ENCODE measurements at regions not wholly inside any gene's neighbourhood (a gene's known extent, or its start where the extent isn't known, plus 50 kb on each side); places are given as distances from the start of the nearest gene placed in this dataset.

GRCh38 chr11:131005829-131006228 lies 89.5 kb upstream of the SNX19 start:
- H3K27ac ChIP-seq (ENCODE audit: low read depth, low read length) = no peak overlapping the region
- H3K9me3 ChIP-seq (ENCODE audit: control insufficient read depth in 5 of 5, low read length in 5 of 5) = peaks cover 0 to 4% (median 0%) of the 10 kb centered on the region in 5 donors
- no peak overlapping the region for H3K4me3 ChIP-seq (ENCODE audit: low read depth in 1 of 5, low read length in 5 of 5)
- no peaks in the 10 kb centered on the region for H3K27me3 ChIP-seq (ENCODE audit: control insufficient read depth in 5 of 5, insufficient read depth in 4 of 5, low read length in 5 of 5)
- no peaks in the 10 kb centered on the region for H3K4me1 ChIP-seq (ENCODE audit: control insufficient read depth in 5 of 5, insufficient read depth in 5 of 5, low read length in 5 of 5)
- H3K36me3 ChIP-seq (ENCODE audit: control insufficient read depth in 5 of 5, insufficient read depth in 5 of 5, low read length in 5 of 5) = no peaks in the 10 kb centered on the region
- H3K9ac ChIP-seq (ENCODE audit: low read length in 5 of 5) = no peak overlapping the region

GRCh38 chr11:131025020-131025419 lies 108.7 kb upstream of the SNX19 start:
- Histone ChIP-seq H3K27ac (ENCODE audit: low read depth, low read length) (no peak overlapping the region), H3K4me3 (ENCODE audit: low read depth in 1 of 5, low read length in 5 of 5) (no peak overlapping the region), H3K36me3 (ENCODE audit: control insufficient read depth in 5 of 5, insufficient read depth in 5 of 5, low read length in 5 of 5) (no peaks in the 10 kb centered on the region), H3K27me3 (ENCODE audit: control insufficient read depth in 5 of 5, insufficient read depth in 4 of 5, low read length in 5 of 5) (no peaks in the 10 kb centered on the region), H3K9ac (ENCODE audit: low read length in 5 of 5) (no peak overlapping the region), H3K9me3 (ENCODE audit: control insufficient read depth in 5 of 5, low read length in 5 of 5) (peaks cover 0 to 2% (median 0%) of the 10 kb centered on the region in 5 donors), H3K4me1 (ENCODE audit: control insufficient read depth in 5 of 5, insufficient read depth in 5 of 5, low read length in 5 of 5) (no peaks in the 10 kb centered on the region)

- no peaks in the 10 kb centered on the region for H3K27me3 ChIP-seq (ENCODE audit: control insufficient read depth in 5 of 5, insufficient read depth in 4 of 5, low read length in 5 of 5)
These were observed 109.3 kb upstream of the SNX19 start for GRCh38 chr11:131025421-131026125.

GRCh38 chr11:131027491-131027890 lies 111.2 kb upstream of the SNX19 start:
- Histone ChIP-seq H3K4me3 (ENCODE audit: low read depth in 1 of 5, low read length in 5 of 5) (no peak overlapping the region), H3K27ac (ENCODE audit: low read depth, low read length) (no peak overlapping the region), H3K27me3 (ENCODE audit: control insufficient read depth in 5 of 5, insufficient read depth in 4 of 5, low read length in 5 of 5) (no peaks in the 10 kb centered on the region), H3K4me1 (ENCODE audit: control insufficient read depth in 5 of 5, insufficient read depth in 5 of 5, low read length in 5 of 5) (no peaks in the 10 kb centered on the region), H3K9ac (ENCODE audit: low read length in 5 of 5) (no peak overlapping the region), H3K36me3 (ENCODE audit: control insufficient read depth in 5 of 5, insufficient read depth in 5 of 5, low read length in 5 of 5) (no peaks in the 10 kb centered on the region), H3K9me3 (ENCODE audit: control insufficient read depth in 5 of 5, low read length in 5 of 5) (no peaks in the 10 kb centered on the region)

More at GRCh38 chr11:131025421-131026125, 109.3 kb upstream of the SNX19 start:
- Histone ChIP-seq H3K9me3 (ENCODE audit: control insufficient read depth in 5 of 5, low read length in 5 of 5) (peaks cover 0 to 2% (median 0%) of the 10 kb centered on the region in 5 donors), H3K4me1 (ENCODE audit: control insufficient read depth in 5 of 5, insufficient read depth in 5 of 5, low read length in 5 of 5) (no peaks in the 10 kb centered on the region), H3K4me3 (ENCODE audit: low read depth in 1 of 5, low read length in 5 of 5) (no peak overlapping the region), H3K36me3 (ENCODE audit: control insufficient read depth in 5 of 5, insufficient read depth in 5 of 5, low read length in 5 of 5) (no peaks in the 10 kb centered on the region), H3K27ac (ENCODE audit: low read depth, low read length) (no peak overlapping the region), H3K9ac (ENCODE audit: low read length in 5 of 5) (no peak overlapping the region)

GRCh38 chr11:131033151-131033651 lies 116.9 kb upstream of the SNX19 start:
- Histone ChIP-seq H3K27me3 (ENCODE audit: control insufficient read depth in 5 of 5, insufficient read depth in 4 of 5, low read length in 5 of 5) (peaks cover 0 to 3% (median 0%) of the 10 kb centered on the region in 5 donors), H3K36me3 (ENCODE audit: control insufficient read depth in 5 of 5, insufficient read depth in 5 of 5, low read length in 5 of 5) (no peaks in the 10 kb centered on the region), H3K4me3 (ENCODE audit: low read depth in 1 of 5, low read length in 5 of 5) (no peak overlapping the region), H3K4me1 (ENCODE audit: control insufficient read depth in 5 of 5, insufficient read depth in 5 of 5, low read length in 5 of 5) (no peaks in the 10 kb centered on the region), H3K9me3 (ENCODE audit: control insufficient read depth in 5 of 5, low read length in 5 of 5) (no peaks in the 10 kb centered on the region), H3K9ac (ENCODE audit: low read length in 5 of 5) (no peak overlapping the region), H3K27ac (ENCODE audit: low read depth, low read length) (no peak overlapping the region)

GRCh38 chr11:131036514-131036913 lies 120.2 kb upstream of the SNX19 start:
- no peak overlapping the region for H3K27ac ChIP-seq (ENCODE audit: low read depth, low read length)
- no peaks in the 10 kb centered on the region for H3K36me3 ChIP-seq (ENCODE audit: control insufficient read depth in 5 of 5, insufficient read depth in 5 of 5, low read length in 5 of 5)
- H3K4me3 ChIP-seq (ENCODE audit: low read depth in 1 of 5, low read length in 5 of 5) = no peak overlapping the region
- no peaks in the 10 kb centered on the region for H3K9me3 ChIP-seq (ENCODE audit: control insufficient read depth in 5 of 5, low read length in 5 of 5)
- peaks cover 0 to 3% (median 0%) of the 10 kb centered on the region in 5 donors for H3K27me3 ChIP-seq (ENCODE audit: control insufficient read depth in 5 of 5, insufficient read depth in 4 of 5, low read length in 5 of 5)
- no peaks in the 10 kb centered on the region for H3K4me1 ChIP-seq (ENCODE audit: control insufficient read depth in 5 of 5, insufficient read depth in 5 of 5, low read length in 5 of 5)
- no peak overlapping the region for H3K9ac ChIP-seq (ENCODE audit: low read length in 5 of 5)

- no peak overlapping the region for H3K27ac ChIP-seq (ENCODE audit: low read depth, low read length)
- no peak overlapping the region for H3K9ac ChIP-seq (ENCODE audit: low read length in 5 of 5)
- no peaks in the 10 kb centered on the region for H3K4me1 ChIP-seq (ENCODE audit: control insufficient read depth in 5 of 5, insufficient read depth in 5 of 5, low read length in 5 of 5)
- peaks cover 0 to 3% (median 0%) of the 10 kb centered on the region in 5 donors for H3K27me3 ChIP-seq (ENCODE audit: control insufficient read depth in 5 of 5, insufficient read depth in 4 of 5, low read length in 5 of 5)
- no peaks in the 10 kb centered on the region for H3K36me3 ChIP-seq (ENCODE audit: control insufficient read depth in 5 of 5, insufficient read depth in 5 of 5, low read length in 5 of 5)
- H3K9me3 ChIP-seq (ENCODE audit: control insufficient read depth in 5 of 5, low read length in 5 of 5) = no peaks in the 10 kb centered on the region
- no peak overlapping the region for H3K4me3 ChIP-seq (ENCODE audit: low read depth in 1 of 5, low read length in 5 of 5)
These were observed 121.6 kb upstream of the SNX19 start for GRCh38 chr11:131037873-131038272.

DNA sequence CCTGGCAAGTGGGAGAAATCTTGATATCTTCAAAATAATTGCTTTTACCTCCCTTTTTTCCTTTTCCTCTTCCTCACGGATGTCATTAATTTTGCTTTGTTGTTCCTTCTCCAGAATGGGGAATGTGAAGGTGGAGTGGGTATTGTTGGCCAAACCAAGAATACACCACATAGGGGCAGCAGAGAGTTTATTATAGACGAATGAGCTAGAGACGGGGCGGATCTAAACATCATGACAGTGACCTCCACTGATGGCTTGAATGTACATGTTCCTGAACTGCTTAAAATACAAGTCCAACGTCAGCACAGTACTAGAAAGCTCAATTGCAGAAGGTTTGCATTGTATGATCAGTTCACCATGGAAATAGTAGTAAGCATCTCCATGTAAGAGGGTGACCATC lies 122.3 kb upstream of the SNX19 start:
- Histone ChIP-seq H3K4me3 (ENCODE audit: low read depth in 1 of 5, low read length in 5 of 5) (no peak overlapping the region), H3K27me3 (ENCODE audit: control insufficient read depth in 5 of 5, insufficient read depth in 4 of 5, low read length in 5 of 5) (peaks cover 0 to 3% (median 0%) of the 10 kb centered on the region in 5 donors), H3K27ac (ENCODE audit: low read depth, low read length) (no peak overlapping the region), H3K4me1 (ENCODE audit: control insufficient read depth in 5 of 5, insufficient read depth in 5 of 5, low read length in 5 of 5) (no peaks in the 10 kb centered on the region), H3K9ac (ENCODE audit: low read length in 5 of 5) (no peak overlapping the region), H3K36me3 (ENCODE audit: control insufficient read depth in 5 of 5, insufficient read depth in 5 of 5, low read length in 5 of 5) (no peaks in the 10 kb centered on the region), H3K9me3 (ENCODE audit: control insufficient read depth in 5 of 5, low read length in 5 of 5) (no peaks in the 10 kb centered on the region)

DNA sequence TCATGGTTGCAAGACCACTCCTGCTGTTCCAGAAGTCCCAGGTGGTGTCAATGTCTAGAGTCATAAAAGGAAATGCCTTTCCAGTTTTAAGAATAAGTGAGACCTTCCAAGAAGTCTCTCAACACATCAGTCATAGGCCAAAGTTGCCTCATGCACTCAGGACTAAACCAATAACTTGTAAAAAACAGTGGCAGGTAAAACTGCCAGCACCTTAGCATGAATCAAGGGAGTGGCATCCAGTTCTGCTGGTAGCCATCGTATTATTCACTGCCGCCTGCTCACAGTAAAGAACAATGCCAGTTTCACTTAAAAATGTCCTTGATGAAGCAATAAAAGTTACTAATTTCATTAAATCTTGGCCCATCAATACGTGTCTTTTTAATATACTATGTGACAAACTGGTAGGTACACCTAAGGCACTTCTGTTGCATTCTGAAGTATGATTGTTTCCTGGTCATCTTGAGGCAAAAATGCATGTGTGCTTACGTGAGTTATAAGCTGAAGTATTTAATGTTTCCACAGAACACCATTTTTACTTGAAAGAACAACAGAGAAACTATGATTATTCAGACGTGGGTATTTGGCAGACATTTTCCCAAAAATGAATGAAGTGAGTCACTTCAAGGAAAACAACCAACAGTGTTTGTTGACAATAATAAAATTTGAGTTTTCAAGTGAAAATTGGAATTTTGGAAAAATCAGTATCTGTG lies 125.2 kb upstream of the SNX19 start:
- H3K4me1 ChIP-seq (ENCODE audit: control insufficient read depth in 5 of 5, insufficient read depth in 5 of 5, low read length in 5 of 5) = no peaks in the 10 kb centered on the region
- H3K27ac ChIP-seq (ENCODE audit: low read depth, low read length) = no peak overlapping the region
- H3K4me3 ChIP-seq (ENCODE audit: low read depth in 1 of 5, low read length in 5 of 5) = no peak overlapping the region
- H3K36me3 ChIP-seq (ENCODE audit: control insufficient read depth in 5 of 5, insufficient read depth in 5 of 5, low read length in 5 of 5) = no peaks in the 10 kb centered on the region
- no peaks in the 10 kb centered on the region for H3K9me3 ChIP-seq (ENCODE audit: control insufficient read depth in 5 of 5, low read length in 5 of 5)
- H3K9ac ChIP-seq (ENCODE audit: low read length in 5 of 5) = no peak overlapping the region
- peaks cover 0 to 6% (median 3%) of the 10 kb centered on the region in 5 donors for H3K27me3 ChIP-seq (ENCODE audit: control insufficient read depth in 5 of 5, insufficient read depth in 4 of 5, low read length in 5 of 5)

GRCh38 chr11:131042041-131042390 lies 125.7 kb upstream of the SNX19 start:
- no peaks in the 10 kb centered on the region for H3K9me3 ChIP-seq (ENCODE audit: control insufficient read depth in 5 of 5, low read length in 5 of 5)
- no peak overlapping the region for H3K9ac ChIP-seq (ENCODE audit: low read length in 5 of 5)
- H3K36me3 ChIP-seq (ENCODE audit: control insufficient read depth in 5 of 5, insufficient read depth in 5 of 5, low read length in 5 of 5) = no peaks in the 10 kb centered on the region
- H3K27me3 ChIP-seq (ENCODE audit: control insufficient read depth in 5 of 5, insufficient read depth in 4 of 5, low read length in 5 of 5) = peaks cover 0 to 6% (median 3%) of the 10 kb centered on the region in 5 donors
- peaks cover 0 to under 1% (median 0%) of the 10 kb centered on the region in 5 donors for H3K4me1 ChIP-seq (ENCODE audit: control insufficient read depth in 5 of 5, insufficient read depth in 5 of 5, low read length in 5 of 5)
- H3K4me3 ChIP-seq (ENCODE audit: low read depth in 1 of 5, low read length in 5 of 5) = no peak overlapping the region
- no peak overlapping the region for H3K27ac ChIP-seq (ENCODE audit: low read depth, low read length)

Measured in subcutaneous abdominal adipose tissue (tissue), 5 donors.